Breast epithelium (tissue), 4 donors: ENCODE measurements at regions not wholly inside any gene's neighbourhood (a gene's known extent, or its start where the extent isn't known, plus 50 kb on each side); places are given as distances from the start of the nearest gene placed in this dataset.

ENCODE experiments used
- DNase-seq, 2 donors: peaks; one replicate each; pipeline ENCODE4 v3.0.0-alpha.2; 2019; ENCODE audit warnings: low spot score in 2 of 2
- H3K27ac ChIP-seq, 2 donors: fragments of 200-600 bp; sonication (generic) in 1 of 2; one replicate each; pipeline ENCODE4 v1.5.1; 2016 to 2019; ENCODE audit warnings: mild to moderate bottlenecking in 1 of 2
- H3K27me3 ChIP-seq, 2 donors: fragments of 200-600 bp; sonication (generic) in 1 of 2; one replicate each; pipeline versions ENCODE4 v1.5.1 to v1.6.0; 2017 to 2019; ENCODE audit warnings: control low read depth in 1 of 2, mild to moderate bottlenecking in 1 of 2
- H3K36me3 ChIP-seq: fragments of 200-600 bp; one replicate; pipeline ENCODE4 v1.5.1; 2019
- H3K4me1 ChIP-seq, 2 donors: fragments of 200-600 bp; sonication (generic); one replicate each; pipeline ENCODE4 v1.5.1; 2016 to 2019; ENCODE audit warnings: control low read depth in 1 of 2
- H3K4me3 ChIP-seq, 3 donors: fragments of 200-600 bp; sonication (generic); 1 replicate in 2 of 3; 2 replicates in 1 of 3; pipeline ENCODE4 v1.5.1; 2016 to 2019; ENCODE audit warnings: mild to moderate bottlenecking in 3 of 3, moderate library complexity in 2 of 3
- H3K9me3 ChIP-seq, 2 donors: fragments of 200-600 bp; sonication (generic) in 1 of 2; one replicate each; pipeline ENCODE4 v1.5.1; 2016 to 2019; ENCODE audit warnings: control low read depth in 1 of 2
- POLR2A ChIP-seq: fragments of 450-650 bp; IDR thresholded peaks from one replicate; pipeline ENCODE4 v1.6.1; 2016; ENCODE audit warnings: antibody characterized with exemption, mild to moderate bottlenecking, moderate library complexity
- POLR2AphosphoS5 ChIP-seq, 3 donors: sonication (generic); formaldehyde crosslinking; IDR thresholded peaks; one replicate each; pipeline ENCODE4 v1.6.1; 2017; ENCODE audit warnings: antibody characterized with exemption in 3 of 3
- intact Hi-C: fragments of 100-400 bp; cut with DNase I; formaldehyde crosslinking; loops from one replicate; pipeline ENCODE4 v1.15.1; 2023; ENCODE audit warnings: low total_unique reads
- TF ChIP-seq, protein P1 (sequence below), 3 donors: fragments of 450-650 bp; IDR thresholded peaks; one replicate each; pipeline ENCODE4 v1.5.1; 2016 to 2017; ENCODE audit warnings: antibody characterized with exemption in 3 of 3, mild to moderate bottlenecking in 3 of 3, moderate library complexity in 3 of 3

DNA sequence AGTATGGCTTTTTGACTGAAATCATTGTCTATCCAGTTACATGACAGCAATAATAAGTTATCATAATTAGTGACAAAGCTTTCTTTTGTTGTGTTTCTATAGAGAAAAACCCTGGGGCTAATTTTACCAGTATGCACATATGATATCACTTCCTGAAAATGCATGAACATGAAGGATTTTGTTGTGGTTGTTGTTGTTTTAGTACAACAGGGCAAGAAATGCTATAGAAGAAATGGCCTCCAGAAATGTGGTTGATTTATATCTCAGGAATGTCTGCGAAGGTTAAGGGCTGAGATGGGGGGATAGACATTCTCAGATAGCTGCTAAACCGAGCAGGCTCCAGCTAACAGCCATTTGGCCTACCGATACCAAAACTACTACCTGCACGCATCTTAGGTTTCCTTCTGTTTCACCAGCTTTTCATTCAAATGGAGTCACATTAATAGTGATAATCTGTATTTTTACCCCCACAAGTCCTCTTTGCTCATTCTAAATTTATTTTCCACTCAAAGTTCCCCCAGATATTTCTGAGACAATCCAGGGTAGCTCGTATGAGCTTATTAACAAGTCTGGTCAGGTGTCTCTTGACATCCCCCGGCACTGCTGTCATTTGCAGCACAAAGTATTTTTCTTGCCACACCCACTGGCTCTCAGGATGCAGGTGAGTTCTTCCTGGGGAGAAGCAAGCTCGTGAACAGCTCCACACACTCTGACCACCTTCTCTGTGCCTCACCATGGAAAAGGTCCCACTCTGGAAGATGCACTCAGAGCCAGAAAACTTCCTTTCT, 232.4 kb upstream of the GAS1 start:
- TF ChIP-seq POLR2A = no peak
- no peak for TF ChIP-seq POLR2AphosphoS5 (IDR thresholded peaks at IDR 0.05)
- TF ChIP-seq, protein P1, sequence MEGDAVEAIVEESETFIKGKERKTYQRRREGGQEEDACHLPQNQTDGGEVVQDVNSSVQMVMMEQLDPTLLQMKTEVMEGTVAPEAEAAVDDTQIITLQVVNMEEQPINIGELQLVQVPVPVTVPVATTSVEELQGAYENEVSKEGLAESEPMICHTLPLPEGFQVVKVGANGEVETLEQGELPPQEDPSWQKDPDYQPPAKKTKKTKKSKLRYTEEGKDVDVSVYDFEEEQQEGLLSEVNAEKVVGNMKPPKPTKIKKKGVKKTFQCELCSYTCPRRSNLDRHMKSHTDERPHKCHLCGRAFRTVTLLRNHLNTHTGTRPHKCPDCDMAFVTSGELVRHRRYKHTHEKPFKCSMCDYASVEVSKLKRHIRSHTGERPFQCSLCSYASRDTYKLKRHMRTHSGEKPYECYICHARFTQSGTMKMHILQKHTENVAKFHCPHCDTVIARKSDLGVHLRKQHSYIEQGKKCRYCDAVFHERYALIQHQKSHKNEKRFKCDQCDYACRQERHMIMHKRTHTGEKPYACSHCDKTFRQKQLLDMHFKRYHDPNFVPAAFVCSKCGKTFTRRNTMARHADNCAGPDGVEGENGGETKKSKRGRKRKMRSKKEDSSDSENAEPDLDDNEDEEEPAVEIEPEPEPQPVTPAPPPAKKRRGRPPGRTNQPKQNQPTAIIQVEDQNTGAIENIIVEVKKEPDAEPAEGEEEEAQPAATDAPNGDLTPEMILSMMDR (IDR thresholded peaks at IDR 0.05) = no peak
- H3K9me3 ChIP-seq = no peaks in the 10 kb centered on the region

DNA sequence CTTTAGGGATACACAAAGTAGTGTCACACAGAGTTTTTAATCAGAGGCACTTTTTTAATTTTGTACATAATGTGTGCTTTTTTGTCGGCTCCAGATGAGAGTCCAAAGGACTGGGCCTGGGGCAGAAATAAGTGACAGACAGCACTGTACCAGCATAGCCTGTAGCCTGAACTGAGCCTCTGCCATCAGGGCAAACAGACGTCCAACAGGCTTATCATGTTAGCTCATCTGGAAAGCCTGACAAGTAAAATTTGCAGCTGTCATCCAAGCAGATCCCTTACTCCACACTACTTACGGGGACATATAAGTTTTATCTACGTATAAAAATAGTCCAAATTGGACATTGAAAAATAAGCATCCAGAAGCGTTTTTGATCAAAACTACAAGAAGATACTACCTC, 233.1 kb upstream of the GAS1 start:
- no peaks in the 10 kb centered on the region for H3K36me3 ChIP-seq
- no peak for DNase-seq
- no peak overlapping the region for H3K27ac ChIP-seq
- no peaks in the 10 kb centered on the region for H3K9me3 ChIP-seq
- no peaks in the 10 kb centered on the region for H3K27me3 ChIP-seq
- H3K4me1 ChIP-seq = no peaks in the 10 kb centered on the region
- intact Hi-C loops = no loop called here
- no peak overlapping the region for H3K4me3 ChIP-seq
- no peak for TF ChIP-seq POLR2A
- no peak for TF ChIP-seq POLR2AphosphoS5 (IDR thresholded peaks at IDR 0.05)
- TF ChIP-seq, protein P1 (IDR thresholded peaks at IDR 0.05) = no peak

More for the DNA sequence above, 232.4 kb upstream of the GAS1 start:
- no peaks in the 10 kb centered on the region for H3K4me1 ChIP-seq
- H3K27ac ChIP-seq = no peak overlapping the region
- no peaks in the 10 kb centered on the region for H3K27me3 ChIP-seq
- intact Hi-C loops = no loop called here
- no peak overlapping the region for H3K4me3 ChIP-seq
- no peak for DNase-seq
- H3K36me3 ChIP-seq = no peaks in the 10 kb centered on the region

GRCh38 chr9:87180841-87181240, 233.5 kb upstream of the GAS1 start:
- H3K27ac ChIP-seq = no peak overlapping the region
- TF ChIP-seq POLR2A (no peak), POLR2AphosphoS5 (IDR thresholded peaks at IDR 0.05) (no peak)
- TF ChIP-seq, protein P1 (IDR thresholded peaks at IDR 0.05) = no peak
- H3K36me3 ChIP-seq = no peaks in the 10 kb centered on the region
- DNase-seq = no peak
- H3K4me3 ChIP-seq = no peak overlapping the region
- no peaks in the 10 kb centered on the region for H3K4me1 ChIP-seq
- intact Hi-C loops = no loop called here
- H3K9me3 ChIP-seq = no peaks in the 10 kb centered on the region
- no peaks in the 10 kb centered on the region for H3K27me3 ChIP-seq

- TF ChIP-seq, protein P1 (IDR thresholded peaks at IDR 0.05) = no peak
- TF ChIP-seq POLR2A (no peak), POLR2AphosphoS5 (IDR thresholded peaks at IDR 0.05) (no peak)
- intact Hi-C loops = no loop called here
These were observed 234.4 kb upstream of the GAS1 start for GRCh38 chr9:87181670-87182069.

GRCh38 chr9:87184956-87185642, 237.8 kb upstream of the GAS1 start:
- Histone ChIP-seq H3K9me3 (no peaks in the 10 kb centered on the region), H3K27ac (no peak overlapping the region), H3K4me3 (no peak overlapping the region), H3K27me3 (no peaks in the 10 kb centered on the region), H3K36me3 (no peaks in the 10 kb centered on the region), H3K4me1 (no peaks in the 10 kb centered on the region)
- DNase-seq = no peak
- intact Hi-C loops = no loop called here
- TF ChIP-seq, protein P1 (IDR thresholded peaks at IDR 0.05) = no peak
- TF ChIP-seq POLR2AphosphoS5 (IDR thresholded peaks at IDR 0.05) (no peak), POLR2A (no peak)

More at GRCh38 chr9:87181670-87182069, 234.4 kb upstream of the GAS1 start:
- H3K27ac ChIP-seq = no peak overlapping the region
- H3K4me1 ChIP-seq = no peaks in the 10 kb centered on the region
- H3K36me3 ChIP-seq = no peaks in the 10 kb centered on the region
- H3K4me3 ChIP-seq = no peak overlapping the region
- no peaks in the 10 kb centered on the region for H3K9me3 ChIP-seq
- DNase-seq = no peak
- no peaks in the 10 kb centered on the region for H3K27me3 ChIP-seq
